ENCODE measurements at regions not wholly inside any gene's neighbourhood (a gene's known extent, or its start where the extent isn't known, plus 50 kb on each side); places are given as distances from the start of the nearest gene placed in this dataset.
A peak's percentile ranks its signal among the peaks of the same experiment; 100 is the strongest.
"Not testable (repeated sequence)": the region's sequence is repeated elsewhere in the genome, so short reads cannot be mapped to it uniquely, and the experiment has no call there.

DNA sequence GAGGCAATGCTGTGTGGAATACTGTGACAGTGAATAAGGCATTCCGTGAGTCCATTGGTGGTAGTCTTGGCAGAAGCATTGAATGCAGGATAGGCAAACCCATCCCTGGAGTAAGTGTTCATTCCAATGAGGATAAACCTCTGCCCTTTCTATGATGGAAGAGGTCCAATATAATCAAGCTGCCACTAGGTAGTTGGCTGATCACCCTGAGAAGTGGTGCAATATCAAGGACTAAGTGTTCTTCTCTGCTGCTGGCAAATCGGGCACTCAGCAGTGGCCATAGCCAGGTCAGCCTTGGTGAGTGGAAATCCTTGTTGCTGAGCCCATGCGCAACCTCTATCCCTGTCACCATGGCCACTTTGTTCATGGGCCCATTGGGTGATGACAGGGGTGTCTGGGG, 70.1 kb downstream of the FBXO4 start:
- DNase-seq (ENCODE audit: low read depth in 1 of 2, low spot score in 1 of 2): no peak

DNA sequence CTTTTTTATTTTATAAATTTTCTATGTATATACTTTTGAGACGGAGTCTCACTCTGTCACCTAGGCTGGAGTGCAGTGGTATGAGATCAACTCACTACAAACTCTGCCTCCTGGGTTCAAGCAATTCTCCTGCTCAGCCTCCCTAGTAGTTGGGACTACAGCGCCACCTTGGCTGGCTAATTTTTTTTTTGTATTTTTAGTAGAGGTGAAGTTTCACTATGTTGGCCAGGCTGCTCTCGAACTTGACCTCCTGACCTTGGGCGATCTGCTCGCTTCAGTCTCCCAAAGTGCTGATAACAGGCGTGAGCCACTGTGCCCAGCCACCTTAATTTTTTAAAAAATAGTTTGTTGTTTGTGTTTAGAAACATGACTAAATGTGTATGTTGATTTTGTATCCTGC, 76.6 kb downstream of the FBXO4 start:
- no peak for DNase-seq (ENCODE audit: low read depth in 1 of 2, low spot score in 1 of 2)

DNA sequence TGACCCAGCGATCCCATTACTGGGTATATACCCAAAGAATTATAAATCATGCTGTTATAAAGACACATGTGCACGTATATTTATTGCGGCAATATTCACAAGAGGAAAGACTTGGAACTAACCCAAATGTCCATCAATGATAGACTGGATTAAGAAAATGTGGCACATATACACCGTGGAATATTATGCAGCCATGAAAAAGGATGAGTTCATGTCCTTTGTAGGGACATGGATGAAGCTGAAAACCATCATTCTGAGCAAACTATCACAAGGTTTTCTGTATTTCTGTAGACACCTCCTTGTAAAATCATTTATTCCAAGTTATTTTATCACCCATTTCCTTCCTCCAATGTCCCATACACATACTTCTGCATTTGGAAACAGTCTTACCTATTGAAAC, 78.8 kb downstream of the FBXO4 start:
- DNase-seq (ENCODE audit: low read depth in 1 of 2, low spot score in 1 of 2): not testable (repeated sequence)

DNA sequence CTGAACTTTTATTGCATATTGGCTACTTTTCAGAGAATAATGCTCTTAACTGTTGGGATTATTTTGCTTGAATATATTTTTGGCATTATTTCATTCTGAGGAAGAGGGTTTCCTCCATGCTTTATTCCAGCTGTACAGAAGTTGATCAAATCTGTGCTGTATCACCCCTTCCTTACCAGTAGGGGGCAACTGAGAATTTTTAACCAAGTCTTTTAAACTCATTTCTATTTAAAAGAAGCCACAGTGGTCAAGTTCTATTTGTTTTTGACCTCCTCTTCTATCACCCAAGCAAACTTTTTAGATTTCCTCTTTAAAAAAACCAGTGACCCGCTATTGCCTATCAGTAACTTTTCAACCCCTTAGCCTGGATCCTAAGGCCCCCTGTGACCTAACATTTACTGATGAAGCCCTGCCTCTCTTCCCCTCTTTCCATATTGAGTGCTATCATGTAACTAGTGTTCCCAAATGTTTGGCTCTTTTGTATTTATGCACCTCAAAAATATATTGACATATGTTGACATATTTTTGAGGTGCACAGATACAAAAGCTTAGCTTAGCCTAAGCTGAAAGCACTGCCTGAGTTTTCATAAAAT, 80.6 kb downstream of the FBXO4 start:
- DNase-seq (ENCODE audit: low read depth in 1 of 2, low spot score in 1 of 2): no peak

DNA sequence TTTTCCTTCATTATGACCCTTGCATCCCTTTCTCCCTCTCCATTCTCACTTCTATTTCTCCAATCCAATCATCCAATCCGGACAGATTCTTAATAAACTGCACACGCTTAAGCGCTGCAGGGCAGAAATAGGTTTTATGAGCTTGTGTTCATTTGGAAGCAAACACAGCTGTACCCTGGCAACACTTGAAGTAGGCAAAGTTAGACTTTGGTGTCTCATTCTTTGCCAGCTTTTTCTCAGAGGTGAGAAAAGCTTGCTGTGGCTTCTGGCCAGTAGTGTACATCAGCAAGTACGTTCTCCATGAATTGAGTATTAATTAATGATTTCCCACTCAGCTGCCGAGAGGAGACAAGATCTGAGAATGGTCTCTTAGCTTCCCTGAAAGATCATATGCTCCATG, 88.5 kb downstream of the FBXO4 start:
- no peak for DNase-seq (ENCODE audit: low read depth in 1 of 2, low spot score in 1 of 2)

DNA sequence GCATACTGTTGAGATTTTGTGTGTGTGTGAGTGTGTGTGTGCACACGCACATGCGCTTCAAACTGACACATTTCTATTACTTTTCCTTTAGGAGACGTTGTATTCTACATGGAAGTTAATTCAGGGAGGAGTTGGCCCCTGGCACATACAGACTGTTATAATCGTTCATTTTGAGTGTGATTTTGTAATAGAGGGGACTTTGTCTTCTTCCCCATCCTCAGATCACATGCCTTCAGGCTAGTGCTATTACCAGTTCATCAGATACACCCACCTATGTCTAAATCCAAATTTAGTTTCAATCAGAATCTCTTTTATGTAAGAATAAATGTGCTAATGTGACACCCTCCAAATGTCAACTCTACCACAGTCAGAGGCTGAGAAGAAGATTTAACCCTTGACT, 90.2 kb downstream of the FBXO4 start:
- DNase-seq (ENCODE audit: low read depth in 1 of 2, low spot score in 1 of 2): no peak

DNA sequence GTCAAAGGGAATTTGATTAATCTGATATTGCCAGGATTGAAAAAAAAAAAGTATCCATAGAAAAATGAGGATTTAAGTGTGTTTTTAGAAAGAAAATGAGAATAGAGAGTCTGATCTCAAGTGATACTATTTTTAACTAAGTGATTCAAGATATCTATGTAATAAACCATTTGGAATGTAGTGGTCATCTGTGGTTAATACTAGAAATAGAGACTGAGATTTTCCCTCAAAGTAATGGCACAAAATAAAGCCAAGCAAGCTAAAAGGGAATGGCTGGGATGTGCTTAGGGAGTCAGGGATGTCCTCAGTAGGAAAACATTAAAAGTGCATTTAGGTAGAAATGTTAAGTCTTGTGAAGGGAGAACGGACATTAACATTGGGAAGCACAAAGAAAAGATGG, 90.6 kb downstream of the FBXO4 start:
- no peak for DNase-seq (ENCODE audit: low read depth in 1 of 2, low spot score in 1 of 2)

DNA sequence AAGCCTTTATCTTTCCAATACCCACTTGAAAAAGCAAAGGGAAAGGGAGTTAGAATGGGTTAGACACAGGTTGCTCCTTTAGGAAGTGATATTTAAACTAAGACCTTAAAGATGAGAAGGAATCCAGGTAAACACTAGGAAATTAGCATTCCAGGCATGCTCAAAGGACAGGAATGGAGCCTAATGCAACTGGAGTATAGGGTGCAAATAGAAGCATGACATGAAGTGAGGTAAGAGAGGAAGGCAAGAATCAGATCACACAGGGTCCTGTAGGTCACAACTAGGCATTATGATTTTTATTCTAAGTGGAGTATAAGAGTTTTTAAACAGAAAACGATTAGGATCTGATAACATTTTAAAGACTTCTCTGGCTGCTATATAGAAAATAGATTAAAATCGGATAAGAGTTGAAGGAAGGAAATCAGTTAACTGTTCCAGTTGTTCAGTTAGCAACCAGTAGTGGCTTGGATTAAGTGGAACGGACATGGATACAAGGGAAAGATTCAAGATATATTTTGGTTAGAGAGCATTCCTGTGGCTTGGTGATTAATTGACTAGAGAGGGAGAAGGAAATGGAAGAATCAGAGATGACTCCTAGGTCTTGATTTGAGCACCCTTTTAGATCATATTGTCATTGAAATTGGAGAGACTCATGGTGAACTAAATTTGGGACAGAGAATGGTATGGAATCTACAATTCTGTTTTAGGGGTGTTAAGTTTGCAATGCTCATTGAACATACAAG, 95.9 kb downstream of the FBXO4 start:
- no peak for DNase-seq (ENCODE audit: low read depth in 1 of 2, low spot score in 1 of 2)

DNA sequence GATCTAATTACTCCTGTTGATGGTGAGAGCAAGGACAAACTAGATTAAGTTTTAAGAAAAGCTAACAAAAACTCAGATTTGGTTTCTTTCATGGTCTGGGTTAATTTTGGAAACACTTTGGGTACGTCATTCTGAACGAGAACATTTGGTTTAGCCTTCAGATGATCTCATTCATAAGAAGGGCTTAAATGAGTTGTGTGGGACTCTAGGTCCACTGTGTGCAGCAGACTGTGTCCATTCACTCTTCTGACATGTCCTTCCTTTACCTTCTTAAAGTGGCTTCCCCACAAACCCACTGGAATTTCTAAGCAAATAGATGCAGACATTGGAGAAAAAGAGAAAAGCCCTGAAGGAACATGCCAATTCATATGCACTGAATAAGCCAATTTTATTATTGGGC, 96.8 kb downstream of the FBXO4 start:
- DNase-seq (ENCODE audit: low read depth in 1 of 2, low spot score in 1 of 2): no peak

DNA sequence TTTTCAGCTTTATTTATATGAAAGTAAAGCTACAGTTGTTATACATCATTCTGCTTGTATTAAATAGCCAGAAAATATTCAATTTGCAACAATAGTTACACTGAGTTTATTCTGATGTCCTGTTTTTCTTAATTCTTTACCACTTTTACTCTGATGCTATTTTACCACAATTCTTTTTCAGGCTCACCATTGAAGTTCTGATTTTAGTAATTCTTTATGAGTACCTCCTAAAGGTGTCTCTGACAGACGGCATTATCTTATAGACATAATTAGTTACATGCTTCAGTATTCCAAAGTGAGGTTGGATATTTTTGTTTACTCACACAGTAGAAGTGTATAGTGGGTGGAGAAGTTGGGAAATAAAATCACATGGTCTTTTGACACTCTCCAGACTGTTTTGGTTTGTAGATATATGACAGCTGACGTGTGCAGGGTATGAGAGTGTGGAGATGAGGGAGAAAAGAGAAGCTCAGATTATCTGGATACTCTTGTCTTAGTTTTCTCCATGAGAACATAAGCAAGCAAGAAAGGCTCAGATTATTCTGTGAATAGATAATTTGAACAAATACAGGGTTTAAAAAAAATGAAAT, 97.4 kb downstream of the FBXO4 start:
- no peak for DNase-seq (ENCODE audit: low read depth in 1 of 2, low spot score in 1 of 2)

DNA sequence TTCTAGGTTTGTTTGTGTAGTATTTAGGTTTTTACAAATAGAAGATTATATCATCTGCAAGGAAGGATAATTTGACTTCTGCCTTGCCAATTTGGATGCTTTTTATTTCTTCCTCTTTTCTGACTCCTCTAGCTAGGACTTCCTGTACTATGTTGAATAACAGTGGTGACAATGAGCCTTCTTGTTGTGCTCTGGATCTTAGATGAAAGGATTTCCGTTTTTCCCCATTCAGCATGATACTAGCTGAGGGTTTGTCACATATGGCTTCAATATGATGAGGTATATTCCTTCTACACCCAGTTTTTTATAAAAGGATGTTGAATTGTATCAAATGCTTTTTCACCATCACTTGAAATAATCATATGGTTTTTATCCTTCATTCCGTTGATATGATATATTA, 101.4 kb downstream of the FBXO4 start:
- DNase-seq (ENCODE audit: low read depth in 1 of 2, low spot score in 1 of 2): no peak

DNA sequence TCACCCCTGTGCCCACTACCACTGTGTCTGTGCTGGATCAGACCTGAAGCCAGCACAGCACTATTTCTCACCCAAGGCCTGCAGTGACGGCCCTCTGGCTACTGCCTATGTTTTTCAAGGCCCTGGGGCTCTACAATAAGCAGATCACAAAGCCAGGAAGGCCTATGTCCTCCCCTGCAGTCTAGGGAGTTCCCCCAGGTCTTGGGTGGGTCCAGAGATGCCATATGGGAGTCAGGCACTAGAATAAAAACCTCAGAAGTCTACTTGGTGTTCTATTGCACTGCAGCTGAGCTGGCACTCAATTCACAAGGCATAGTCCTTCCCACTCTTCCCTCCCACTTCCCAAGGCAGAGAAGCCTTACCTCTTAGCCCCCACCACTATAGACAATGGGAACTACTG, 107.1 kb downstream of the FBXO4 start:
- no peak for DNase-seq (ENCODE audit: low read depth in 1 of 2, low spot score in 1 of 2)

DNA sequence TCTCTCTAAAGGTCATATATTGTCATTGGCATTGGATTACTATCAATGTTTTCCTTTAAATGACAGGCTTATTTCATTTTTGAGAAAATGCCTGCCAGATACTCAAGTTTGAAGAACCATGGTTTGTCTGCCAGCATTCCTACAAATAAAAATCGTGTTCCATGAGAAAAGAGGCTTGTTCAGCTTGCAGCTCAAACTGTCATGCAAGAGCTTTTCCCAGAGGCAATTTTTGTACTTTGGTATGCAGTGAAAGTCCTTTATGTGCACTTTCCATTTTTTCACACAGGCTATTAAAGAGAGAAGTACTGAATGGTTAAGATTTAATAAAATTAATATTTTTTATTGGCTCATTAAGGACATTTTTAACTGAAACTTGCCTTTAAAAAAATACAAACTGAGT, 110.4 kb downstream of the FBXO4 start:
- DNase-seq (ENCODE audit: low read depth in 1 of 2, low spot score in 1 of 2): no peak

DNA sequence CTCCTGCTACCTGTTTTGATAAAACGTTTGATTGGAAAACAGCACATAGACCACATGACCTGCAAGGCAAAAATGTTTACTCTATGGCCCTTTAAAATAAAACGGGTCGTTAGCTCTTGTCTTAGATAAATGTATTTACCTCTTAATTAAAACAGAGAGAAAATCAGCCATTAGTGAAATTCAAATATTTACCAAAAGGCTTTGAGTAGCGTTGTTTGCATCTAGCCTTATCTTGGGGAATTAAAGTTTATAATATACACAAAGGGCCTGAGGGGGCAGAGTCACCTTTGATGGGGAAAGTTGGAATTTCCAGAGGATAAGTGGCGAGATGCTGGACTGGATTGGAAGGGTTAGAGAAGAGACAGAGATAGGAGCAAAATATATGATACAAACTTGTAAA, 111.3 kb downstream of the FBXO4 start:
- no peak for DNase-seq (ENCODE audit: low read depth in 1 of 2, low spot score in 1 of 2)

DNA sequence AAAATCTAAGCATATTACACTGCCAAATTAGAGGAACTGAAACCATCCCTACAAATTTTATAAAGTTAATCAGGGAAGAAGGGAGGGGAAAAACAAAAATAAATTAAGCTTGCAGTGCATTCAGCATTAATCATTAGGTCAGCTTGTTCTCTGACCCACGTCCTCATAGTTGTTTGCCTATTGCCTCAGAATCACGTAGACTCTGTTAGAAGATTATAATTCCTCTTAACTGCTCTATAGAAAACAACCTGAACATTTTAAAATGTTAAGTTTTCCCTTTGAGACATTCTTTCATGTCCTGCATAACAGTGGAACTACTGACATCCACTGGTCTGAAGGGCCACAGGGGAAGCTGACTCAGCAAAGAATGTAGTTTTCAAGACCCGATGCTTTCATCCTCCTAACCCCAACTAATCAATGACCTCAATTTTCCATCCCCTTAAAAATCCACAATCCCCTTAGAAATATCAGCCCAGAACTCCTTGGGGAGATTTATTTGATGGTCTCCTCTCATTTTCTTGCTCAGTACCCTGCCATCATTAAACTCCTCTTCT, 112.4 kb downstream of the FBXO4 start:
- no peak for DNase-seq (ENCODE audit: low read depth in 1 of 2, low spot score in 1 of 2)

DNA sequence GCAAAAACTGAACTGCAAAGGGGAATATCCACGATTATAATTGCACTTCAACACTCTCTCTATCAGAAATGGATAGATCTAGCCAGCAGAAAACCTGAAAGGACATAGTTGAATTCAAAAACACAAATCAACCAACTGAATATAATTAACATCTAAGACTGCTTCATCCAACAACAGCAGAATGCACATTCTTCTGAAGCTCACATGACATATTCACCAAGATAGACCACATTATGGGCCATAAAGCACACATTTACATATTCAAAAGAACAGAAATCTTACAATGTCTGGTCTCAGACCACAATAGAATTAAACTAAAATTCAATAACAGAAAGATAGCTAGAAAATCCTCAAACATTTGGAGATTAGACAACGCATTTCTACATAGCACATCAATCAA, 118.3 kb downstream of the FBXO4 start:
- no peak for DNase-seq (ENCODE audit: low read depth in 1 of 2, low spot score in 1 of 2)

DNA sequence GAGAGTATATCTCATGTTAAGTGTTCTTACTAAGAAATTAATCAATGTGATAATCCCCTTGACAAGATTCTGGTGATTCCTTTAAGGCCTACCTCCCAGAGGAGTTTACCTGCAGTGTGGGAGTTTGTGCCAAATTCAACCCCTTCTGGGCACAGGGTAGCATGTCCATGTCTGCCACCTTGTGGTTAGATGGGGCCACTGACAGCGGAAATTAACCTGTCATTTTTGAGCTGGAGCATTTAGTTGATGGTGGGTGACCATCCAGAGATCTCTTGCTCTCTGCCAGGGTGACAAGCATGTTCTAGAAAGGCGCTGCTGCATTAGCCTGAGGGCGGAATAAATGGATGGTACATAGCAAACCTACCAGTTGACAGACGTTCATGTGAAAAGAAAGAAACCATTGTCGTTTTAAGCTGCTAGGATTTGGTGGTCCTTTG, 132.2 kb downstream of the FBXO4 start:
- peak; percentile 26 to 45 for DNase-seq (ENCODE audit: low read depth in 1 of 2, low spot score in 1 of 2)

DNA sequence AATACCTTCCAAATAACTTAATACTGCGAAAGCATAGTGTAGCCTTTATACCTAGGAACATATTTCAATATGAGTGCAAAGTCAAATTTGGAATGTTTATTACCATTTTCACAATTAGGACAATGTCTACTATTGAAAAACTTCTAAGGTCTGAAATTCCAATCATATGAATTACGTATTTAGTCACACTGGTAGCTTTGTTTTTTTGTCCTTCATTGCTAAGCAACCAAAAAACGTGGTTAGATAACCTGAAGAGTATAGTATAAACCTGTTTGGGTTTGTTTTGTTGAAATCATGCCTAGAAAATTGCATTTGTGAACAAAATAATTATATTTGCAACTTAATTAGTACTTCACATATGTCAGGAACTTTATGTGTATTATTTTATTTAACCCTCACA, 134.2 kb downstream of the FBXO4 start:
- no peak for DNase-seq (ENCODE audit: low read depth in 1 of 2, low spot score in 1 of 2)

DNA sequence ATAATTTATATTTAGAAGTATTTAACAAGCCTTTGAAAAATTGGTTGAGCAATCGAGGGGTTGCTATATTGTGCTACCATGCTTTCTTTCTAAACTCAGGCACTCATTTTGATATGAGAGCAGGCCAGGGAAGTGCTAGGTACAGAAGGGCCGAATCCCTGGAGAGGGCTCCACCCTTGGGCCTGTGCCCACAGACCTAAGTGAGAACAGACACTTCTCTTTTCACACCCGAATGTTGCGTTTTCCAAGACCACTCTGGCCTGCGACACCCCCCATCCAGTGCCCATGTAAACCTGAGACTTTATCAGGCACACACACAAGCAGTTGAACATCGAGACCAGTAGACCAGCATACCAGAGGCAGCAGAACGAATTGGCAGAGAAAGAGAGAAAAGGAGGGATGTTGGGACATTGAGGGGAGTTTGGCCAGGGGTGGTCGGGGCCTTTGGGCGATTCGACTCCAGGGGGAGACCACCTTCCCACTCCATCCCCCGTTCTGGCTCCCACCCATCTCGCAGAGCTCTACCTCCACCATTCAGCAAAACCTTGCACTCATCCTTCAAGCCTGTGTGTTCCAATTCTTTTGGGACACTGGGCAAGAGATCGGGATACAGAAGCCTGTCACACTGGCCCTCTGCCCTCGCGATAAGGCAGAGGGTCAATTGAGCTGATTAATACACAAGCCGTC, 134.8 kb downstream of the FBXO4 start:
- no peak for DNase-seq (ENCODE audit: low read depth in 1 of 2, low spot score in 1 of 2)

DNA sequence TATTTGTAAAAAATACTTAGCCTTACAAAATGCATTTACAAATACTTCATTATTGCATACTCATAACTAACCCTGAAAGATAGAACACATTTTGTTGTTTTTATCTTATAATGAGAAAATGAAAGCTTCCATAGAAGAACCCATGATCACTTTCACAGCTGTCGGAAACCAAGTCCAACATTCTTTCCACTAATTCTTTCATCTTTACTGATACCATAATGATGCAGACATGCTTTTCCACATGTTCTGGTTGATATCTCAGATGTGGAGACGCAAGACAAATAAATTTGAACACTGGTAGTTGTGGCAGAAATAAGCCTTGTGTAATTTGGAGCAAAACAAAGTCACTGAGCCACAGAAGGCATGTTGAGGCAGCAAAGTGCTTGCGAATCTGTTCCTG, 136.0 kb downstream of the FBXO4 start:
- no peak for DNase-seq (ENCODE audit: low read depth in 1 of 2, low spot score in 1 of 2)

DNA sequence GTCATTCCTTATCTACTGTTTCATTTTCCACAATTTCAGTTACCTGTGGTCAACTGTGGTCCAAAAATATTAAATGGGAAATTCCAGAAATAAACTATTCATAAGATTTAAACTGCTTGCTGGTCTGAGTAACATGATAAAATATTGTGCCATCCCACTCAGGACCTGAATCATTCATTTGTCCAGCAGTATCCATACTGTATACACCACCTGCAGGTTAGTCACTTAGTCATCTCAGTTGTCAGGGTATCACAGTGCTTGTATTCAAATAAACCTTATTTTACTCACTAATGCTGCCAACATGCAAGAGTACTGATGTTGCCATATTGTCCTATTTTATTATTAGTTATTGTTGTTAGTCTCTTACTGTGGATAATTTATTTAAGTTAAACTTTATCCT, 139.7 kb downstream of the FBXO4 start:
- no peak for DNase-seq (ENCODE audit: low read depth in 1 of 2, low spot score in 1 of 2)

DNA sequence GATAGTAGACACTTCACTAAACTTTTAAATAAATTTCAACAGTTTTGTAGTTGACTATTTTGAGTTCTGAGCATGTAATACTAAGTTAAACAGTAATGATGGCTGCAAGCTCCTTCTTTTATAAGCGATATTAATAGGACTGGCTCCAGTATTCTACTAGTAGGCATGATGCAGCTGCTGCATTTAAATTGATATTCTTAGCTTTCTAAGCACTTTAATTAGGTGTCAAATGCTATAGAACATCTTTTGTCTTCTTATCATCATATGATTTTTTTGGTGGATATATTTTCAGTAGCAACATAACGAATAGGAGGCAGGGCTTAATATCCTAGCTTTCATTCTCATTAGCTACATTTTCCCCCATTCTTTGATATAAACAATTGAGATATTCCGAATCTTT, 141.1 kb downstream of the FBXO4 start:
- no peak for DNase-seq (ENCODE audit: low read depth in 1 of 2, low spot score in 1 of 2)

All from activated CD4-positive, alpha-beta T cell treated with anti-CD3 and anti-CD28 coated beads, Interleukin-2, amount 50 U/mL, for 24 hours (primary cell).